PFSK-1 (cell line): ENCODE measurements at regions not wholly inside any gene's neighbourhood (a gene's known extent, or its start where the extent isn't known, plus 50 kb on each side); places are given as distances from the start of the nearest gene placed in this dataset.

Experiments
- FOXP2 ChIP-seq: optimal IDR thresholded peaks from 2 replicates; pipeline ENCODE3; 2011; ENCODE audit warnings: borderline replicate concordance, control low read depth, inconsistent platforms; ENCODE audit not compliant: insufficient read depth; ENCODE audit errors: extremely low read length, extremely low read depth
- POLR2AphosphoS5 ChIP-seq: IDR thresholded peaks from 2 replicates; pipeline ENCODE4 v1.6.1; 2012; ENCODE audit warnings: low read depth, mild to moderate bottlenecking, control low read depth, low read length, moderate library complexity
- REST ChIP-seq, 2 experiments: IDR thresholded peaks; 2 replicates each; pipeline versions ENCODE4 v1.6.1 to v1.8.0; 2011 to 2012; ENCODE audit warnings: low read depth in 2 of 2, low read length in 2 of 2, control low read depth in 1 of 2, inconsistent platforms in 1 of 2, mild to moderate bottlenecking in 1 of 2, moderate library complexity in 1 of 2; ENCODE audit not compliant: insufficient read depth in 1 of 2
- SIN3A ChIP-seq: IDR thresholded peaks from 2 replicates; pipeline ENCODE4 v1.6.1; 2012; ENCODE audit warnings: mild to moderate bottlenecking, low read length, moderate library complexity, borderline replicate concordance; ENCODE audit not compliant: insufficient read depth
- TAF1 ChIP-seq: IDR thresholded peaks from 2 replicates; pipeline ENCODE4 v1.6.1; 2012; ENCODE audit warnings: low read length, control low read depth, borderline replicate concordance; ENCODE audit not compliant: insufficient read depth

DNA sequence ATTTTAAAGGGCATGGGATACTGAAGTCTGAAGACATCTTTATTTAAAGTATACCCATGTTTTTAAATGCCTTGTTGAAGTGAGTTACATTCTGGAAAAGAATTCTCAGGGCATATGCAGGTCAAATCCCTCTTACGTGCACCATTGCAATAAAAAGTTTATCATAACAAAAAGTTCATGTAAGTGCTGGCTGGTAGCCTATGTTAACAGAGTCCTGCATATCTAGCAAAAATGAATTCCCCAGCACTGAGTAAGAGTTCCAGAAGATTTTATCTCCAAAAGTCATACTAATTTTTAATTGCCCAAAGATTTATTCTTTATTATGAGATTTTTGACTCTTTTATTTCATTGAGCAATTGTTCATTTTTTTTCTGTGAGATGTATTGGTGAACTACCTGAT, 104.7 kb upstream of the ROBO1 start:
- TF ChIP-seq SIN3A (no peak), TAF1 (no peak), POLR2AphosphoS5 (no peak), REST (IDR thresholded peaks at IDR 0.05; ENCODE audit: insufficient read depth in 1 of 2, low read depth in 2 of 2, low read length in 2 of 2) (no peak), FOXP2 (no peak)
